CD1c-positive myeloid dendritic cell (primary cell): ENCODE measurements at regions not wholly inside any gene's neighbourhood (a gene's known extent, or its start where the extent isn't known, plus 50 kb on each side); places are given as distances from the start of the nearest gene placed in this dataset.

Source experiments
- DNase-seq: peaks from one replicate; pipeline ENCODE4 v3.0.0-alpha.2; 2016; ENCODE audit errors: extremely low spot score

DNA sequence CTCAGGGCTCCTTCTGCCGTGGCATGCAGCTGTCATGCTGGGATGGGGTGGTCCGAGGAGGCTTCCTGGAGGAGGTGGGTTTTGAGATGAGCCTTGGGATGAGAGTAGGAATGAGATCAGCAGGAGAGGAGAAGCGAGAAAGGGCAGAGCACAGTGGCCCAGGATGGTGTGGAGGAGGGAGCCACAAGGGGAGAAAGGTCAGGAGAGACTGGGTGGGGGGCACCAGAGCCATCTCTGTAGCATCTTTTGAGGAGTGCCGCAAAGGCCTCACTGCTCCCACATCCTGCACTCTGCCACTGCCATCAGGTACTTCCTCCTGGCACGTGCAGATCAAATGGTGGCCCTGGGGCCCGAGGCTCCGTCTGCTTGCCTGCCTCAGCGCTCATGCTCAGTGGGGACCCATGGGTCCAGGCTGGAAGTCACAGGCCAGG is 150.2 kb downstream of the MACROH2A1 start:
- no peak for DNase-seq

DNA sequence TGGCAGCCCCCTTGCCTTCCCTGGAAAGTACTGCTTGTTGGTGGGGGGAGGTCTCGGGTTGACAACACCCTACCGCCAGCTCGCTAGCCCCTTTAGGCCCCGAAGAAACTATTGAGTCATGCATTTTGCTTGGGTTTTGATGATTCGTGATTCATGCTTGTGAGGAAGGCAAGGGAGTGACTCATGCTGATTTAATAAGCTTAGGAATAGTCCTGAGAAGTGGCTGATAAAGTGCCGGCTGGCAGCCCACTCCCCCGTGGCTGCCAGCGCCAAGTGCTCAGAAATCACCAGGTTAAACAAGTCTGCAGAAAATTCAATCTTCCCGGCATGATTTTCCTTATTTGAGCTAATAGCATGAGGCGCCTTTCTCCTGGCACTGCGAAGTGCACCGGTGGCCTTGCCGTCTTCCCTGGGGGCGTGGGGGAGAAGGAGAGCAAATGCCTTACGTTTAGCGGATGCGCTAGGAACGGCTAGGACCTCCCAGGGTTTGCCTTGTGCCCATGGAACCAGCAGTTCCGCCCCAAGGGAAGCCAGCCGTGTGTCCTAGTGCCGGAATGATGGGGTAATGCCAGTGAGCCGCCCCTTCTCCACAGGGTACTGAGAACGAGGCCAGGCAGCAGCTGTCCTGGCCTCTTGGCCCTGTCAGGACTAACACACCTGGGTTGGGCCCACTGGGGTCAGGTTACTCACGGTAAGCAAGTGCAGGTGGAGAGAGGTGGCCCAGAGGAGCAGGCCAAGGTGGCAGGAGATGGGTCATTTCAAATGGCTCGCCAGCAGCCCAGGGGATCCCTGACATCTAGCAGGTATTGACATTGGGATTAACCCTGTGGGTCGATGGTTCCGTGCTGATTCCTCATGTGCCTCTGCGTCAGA is 151.9 kb downstream of the MACROH2A1 start:
- peak; percentile 47 for DNase-seq

DNA sequence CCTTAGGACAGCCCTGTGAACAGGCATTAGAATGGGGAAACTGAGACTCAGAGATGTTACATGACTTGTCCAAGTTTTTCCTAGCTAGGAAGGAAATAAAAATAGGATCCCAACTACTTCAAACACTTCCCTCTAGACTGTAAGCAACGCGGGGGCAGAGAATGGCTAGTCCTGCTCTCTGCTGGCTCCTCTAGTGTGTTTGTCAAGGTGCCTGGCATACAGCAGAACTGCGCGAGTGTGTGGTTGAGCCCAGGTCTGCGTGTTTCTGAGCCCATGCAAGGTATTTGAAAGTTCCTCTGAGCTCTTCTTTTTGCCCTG is 152.5 kb downstream of the MACROH2A1 start:
- peak; percentile 14 for DNase-seq

DNA sequence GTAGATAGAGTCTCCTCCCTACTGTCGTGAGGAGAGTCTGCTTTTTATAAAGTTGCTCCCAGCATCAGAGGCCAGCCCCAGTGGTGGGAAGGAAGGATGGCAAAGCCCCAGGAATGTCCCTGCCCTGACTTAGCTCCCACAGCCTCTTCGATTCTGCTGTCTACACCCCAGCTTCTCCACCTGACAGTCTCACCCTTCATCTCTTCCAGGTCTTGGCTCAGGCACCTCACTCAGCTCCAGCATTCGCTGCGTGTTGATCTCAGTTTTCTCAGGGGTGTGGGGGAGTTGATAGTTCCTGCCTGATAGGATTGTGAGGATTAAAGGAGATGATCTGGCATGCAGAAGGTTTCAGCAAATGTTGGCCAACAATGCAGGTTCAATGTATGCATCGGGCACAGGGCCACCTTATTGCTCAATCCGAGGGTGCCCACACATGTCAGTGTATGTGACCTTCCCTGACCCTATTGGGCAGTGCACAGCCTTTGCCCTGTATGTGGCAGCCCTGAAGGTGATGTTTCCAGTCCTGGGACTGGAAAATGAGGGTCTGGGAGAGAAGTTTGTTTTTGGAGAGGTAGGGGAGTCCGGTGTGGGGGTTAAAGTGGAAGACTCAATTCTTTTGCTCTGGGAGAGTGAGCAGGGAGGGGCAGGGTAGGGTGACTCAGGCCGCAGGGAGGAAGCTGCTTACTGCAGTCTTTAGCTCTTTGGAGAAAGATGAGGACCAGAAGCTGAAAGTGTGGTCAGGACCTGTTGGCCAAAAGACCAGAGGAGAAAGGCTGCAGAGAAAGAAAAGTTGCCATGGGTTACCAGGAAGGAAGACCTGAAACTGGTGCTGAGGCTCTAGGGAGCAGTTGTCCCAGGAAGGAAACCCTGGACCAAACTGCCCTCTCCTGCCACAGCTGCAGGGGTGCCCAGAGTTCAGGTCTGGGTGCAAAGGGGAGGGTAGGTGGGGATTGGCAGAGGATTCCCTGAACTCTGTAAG is 153.2 kb downstream of the MACROH2A1 start:
- peak; percentile 42 for DNase-seq

DNA sequence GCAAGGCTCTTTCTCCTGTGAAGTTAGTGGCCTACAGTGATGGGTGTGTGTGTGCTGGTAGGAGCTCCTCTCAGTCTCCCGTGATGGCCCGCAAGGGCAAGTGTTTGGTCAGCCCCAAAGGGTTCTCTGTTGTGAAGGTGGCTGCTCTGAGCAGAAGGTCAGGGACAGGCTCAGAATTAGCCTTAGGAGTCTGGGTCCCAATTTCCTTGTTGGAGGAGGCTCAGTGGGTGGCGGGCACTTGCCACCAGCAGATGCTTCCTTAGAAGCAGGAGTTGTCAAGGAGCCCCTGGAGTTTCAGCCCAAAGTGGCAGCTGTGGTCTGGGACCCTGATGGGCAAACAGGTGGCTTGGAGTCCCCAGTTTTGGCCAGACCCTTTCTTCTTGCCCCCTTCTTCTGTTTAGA is 154.4 kb downstream of the MACROH2A1 start:
- no peak for DNase-seq

DNA sequence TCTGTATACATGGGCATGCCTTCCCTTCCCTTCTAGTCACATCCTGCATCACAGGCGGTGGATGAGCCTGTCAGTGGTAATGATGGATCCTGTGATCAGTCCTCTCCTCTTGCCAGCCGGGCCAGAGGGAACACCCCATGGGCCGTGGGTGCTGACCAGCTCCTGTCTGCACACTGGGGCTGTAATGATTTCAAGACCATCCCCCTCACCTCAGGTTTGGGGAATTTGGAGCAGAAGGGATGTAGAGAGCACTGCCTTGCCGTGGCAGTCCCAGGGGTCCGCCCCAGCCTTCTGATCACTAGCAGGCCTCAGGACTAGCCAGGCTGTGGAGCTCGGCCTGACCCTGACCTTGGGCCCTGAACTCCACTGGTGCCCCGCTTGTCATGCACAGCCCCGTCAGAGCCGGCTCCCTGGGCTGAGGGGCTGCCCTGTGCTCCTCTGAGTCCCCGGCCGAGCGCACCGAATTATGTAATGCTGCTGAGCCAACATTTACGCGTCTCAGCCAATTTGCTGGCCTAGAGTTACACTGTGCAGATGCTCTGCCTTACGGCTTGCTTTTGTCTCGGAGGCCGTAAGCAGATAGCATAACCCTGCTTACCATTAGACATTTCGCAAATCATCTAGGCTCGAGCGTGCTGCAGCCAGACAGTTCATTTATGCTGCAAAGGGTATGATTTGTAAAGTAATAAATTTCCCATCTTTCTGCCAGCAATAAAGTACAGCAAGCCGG is 155.3 kb downstream of the MACROH2A1 start:
- no peak for DNase-seq

DNA sequence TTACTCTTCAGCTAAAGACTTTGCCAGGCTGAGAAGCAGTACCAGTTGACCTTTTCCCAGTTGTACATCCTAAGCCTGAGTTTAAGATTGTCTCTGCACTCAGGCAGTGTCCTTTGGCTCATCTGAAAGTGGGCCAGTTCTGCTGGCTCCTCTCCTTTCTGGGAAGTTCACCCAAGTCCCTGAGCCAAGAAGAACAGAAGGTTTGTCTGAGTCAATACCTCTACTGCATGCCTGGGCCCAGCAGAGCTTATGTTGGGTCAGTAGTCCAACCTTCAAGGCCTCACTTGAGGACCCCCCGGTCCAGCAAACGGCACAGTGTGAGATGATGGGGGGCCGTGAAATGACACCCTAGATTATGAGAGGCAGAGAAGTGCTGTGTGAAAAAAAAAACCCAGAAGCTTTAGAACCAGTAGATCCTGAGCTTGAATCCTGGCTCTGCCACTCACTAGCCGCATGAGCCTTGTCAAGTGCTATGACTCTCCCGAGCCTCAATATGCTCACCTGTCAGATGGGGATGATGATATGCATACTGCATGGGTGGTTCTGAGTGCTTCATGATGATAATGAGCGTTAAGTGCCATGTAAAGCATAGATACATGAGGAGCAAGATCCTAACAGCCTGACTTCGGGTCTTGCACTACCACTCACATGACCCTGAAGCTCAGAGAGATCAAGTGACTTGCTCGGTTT is 156.0 kb downstream of the MACROH2A1 start:
- no peak for DNase-seq

DNA sequence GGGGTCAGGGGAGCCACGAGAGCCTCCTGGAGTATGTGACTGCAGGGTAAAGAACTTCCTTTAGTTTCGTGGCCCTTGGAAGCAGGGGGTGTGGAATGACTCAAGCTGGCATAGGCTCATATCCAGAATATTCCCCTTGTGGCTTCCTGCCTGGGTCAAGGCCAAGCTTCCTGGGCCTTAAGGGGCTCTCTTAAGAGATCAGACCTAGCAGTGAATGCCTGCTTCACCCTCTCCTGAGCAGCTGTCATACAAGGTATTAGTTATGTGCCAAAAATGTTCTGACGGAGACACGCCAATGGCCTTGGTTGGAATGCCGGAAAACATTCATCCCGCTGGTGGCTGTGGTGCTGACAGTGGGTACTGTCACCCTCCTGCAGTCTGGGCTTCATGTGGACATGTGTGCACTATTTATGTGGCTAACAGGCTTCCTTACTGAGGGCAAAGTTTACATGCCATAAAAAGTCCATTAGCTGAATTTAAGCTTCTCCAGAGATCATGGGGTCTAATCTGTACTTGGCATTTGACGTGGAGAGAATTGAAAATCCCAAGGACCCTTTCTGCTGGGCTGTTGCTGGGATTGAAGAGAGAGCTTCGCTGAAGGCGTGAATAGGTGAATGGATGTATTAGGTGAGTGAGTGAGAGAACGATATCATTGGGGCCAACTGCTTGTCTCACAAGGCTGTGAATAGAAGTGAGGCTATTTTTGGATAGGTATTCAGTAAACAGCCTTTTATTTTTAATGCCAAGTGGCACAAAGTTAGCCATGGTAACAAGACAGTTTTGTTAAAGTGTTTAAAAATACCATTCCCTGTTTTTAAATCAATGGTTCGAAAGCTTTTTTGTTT is 156.8 kb downstream of the MACROH2A1 start:
- no peak for DNase-seq

DNA sequence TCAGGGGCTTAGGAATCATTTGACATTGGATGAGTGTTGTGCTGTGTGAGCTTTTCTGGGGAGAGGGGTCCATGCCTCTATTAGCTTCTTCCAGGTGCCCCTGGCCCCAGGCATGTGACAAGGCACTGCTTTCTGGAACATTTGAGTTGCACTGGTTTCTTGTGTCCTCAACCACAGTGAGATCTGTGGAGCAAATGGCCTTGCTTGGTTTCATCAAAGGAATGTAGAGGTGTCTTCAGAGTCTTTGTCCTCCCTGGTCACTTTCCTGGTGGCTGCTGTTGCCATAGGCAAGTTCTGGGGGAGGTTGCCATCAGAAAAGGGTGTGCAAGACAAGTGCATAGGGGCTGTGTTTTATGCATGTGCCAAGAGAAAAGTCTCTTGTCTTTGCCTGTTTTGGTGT is 157.5 kb downstream of the MACROH2A1 start:
- no peak for DNase-seq

DNA sequence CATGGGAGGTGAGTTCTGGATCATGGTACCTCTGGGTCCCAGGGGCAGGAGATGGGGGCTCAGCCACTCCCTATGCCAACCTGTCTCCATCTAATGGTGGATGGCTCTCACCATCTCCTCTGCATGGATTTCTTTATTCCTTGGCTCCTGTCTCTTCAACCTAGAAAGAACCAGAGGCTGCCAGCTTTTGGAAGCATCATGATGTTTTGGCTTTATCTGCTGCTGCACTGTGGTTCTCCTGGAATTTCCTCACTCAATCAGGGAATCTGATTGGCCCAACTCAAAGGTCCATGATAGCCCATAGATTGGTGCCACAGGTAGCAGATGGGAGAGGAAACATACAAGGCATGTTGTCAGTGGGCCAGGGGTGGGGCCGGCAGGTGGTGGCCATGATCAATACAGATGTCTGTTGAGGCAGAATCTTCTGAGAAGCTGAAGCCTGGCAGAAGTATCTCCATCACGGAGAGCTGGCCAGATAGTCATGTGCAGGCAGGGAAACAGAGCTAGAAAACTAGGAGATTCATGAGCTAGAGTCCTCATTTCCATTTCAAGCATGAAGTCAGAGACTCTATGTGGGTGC is 158.2 kb downstream of the MACROH2A1 start:
- DNase-seq, result no peak

DNA sequence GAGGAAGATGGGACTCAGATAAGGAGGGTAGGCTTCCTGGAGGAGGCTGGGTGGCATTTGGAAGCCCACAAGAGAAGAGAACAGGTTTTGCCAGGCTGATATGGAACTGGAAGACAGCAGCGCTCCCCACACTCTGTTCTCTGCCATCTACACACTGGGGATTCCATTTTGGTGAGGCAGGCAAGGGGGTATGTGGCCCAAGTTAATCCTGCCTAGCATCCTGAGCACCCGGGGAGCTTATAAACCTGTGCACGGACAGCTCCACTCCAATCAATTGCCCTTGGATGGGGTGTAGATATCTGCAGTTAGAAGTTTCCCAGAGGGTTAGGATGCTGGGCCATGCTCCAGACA is 158.8 kb downstream of the MACROH2A1 start:
- no peak for DNase-seq

DNA sequence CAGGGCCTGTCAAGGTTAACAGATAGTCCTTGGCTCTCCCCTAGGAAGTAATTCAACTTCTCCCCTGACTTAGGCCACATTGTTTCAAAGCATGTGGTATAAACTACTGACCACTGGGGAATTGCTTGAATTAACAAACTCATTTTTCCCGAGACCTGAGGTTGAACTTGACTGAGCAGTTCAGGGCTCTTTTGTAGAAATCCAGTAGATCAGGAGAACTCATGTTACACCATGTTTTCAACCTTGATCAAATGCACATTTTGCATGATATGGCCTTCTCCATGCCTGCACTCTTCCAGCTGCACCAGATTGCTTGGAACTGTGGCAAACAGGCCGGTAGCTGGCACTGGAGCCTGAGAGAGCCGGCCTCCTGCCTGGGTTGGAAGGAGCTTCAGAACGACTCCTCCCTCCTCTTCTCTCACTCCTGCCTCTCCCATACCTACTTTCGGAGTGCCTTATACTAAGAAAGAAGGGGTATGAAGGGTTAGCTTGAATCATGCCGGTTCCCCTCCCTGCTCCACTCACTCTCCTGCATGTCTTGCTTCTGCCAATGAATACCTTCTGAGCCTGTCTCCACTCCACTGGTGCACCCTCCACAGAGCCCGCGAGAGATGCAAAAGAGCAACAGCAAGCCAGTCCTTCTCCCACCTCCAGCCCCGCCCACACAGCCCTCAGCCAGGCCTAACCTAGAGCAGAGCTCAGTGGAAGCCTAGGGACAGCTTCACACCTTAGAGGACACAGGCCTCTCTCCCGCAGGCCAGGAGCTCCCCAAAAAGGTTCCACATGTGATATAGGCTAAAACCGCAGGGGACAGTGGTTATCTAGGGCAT is 159.4 kb downstream of the MACROH2A1 start:
- DNase-seq, result no peak

DNA sequence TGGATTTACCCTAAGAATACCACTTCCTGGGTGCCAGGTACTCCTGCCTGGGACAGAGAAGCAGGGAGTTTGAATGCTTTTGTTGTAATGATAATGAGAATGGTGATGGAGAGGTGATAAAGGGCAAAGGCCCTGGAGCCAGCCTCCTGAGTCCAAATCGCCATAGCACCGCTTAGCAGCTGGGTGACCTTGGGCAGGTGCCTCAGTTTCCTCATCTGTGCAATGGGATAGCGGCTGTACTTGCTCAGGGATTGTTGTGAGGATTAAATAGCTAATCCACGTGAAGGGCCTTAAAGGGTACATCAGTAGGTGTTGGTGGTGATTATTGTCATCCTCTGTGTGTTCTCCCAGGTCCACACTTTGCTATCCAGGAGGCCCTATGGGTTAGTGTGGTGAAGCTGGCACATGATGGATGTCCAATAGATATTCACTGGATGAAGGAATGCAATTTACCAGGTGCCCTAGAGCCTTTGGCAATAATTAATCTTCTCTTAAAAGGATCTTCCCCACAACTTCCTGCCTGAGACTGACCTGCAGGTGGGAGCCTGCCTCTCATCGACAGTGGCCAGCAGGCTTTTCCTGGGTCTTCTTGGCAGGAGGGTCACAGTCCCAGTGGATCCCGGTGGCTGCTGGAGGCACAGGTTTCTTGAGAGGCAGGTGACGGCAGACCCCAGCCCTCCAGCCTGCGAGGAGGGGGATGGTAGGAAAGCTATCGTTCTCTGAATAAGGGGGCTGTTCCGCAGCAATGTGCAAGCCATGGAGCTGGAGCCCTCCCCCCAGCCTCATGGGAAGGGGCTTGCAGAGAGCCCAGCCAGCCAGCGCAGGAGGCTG is 160.2 kb downstream of the MACROH2A1 start:
- DNase-seq, result no peak

DNA sequence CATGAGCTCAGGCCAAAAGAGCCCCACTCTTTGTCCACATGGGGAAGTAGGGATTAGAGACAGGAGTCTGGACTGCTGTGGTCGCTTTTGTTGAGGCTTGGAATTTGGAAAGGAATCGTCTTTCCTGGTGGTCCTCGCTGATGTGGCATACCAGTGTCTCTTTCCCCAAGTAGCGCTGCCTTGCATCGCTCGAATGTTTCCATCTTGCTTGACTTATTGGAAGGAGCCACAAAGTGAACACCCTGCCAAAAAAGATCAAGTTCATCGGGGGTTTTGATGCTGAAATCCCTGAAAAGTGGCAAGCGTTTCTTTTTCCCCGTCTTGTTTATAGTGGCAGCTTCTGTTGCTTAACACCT is 161.3 kb downstream of the MACROH2A1 start:
- DNase-seq, result no peak

DNA sequence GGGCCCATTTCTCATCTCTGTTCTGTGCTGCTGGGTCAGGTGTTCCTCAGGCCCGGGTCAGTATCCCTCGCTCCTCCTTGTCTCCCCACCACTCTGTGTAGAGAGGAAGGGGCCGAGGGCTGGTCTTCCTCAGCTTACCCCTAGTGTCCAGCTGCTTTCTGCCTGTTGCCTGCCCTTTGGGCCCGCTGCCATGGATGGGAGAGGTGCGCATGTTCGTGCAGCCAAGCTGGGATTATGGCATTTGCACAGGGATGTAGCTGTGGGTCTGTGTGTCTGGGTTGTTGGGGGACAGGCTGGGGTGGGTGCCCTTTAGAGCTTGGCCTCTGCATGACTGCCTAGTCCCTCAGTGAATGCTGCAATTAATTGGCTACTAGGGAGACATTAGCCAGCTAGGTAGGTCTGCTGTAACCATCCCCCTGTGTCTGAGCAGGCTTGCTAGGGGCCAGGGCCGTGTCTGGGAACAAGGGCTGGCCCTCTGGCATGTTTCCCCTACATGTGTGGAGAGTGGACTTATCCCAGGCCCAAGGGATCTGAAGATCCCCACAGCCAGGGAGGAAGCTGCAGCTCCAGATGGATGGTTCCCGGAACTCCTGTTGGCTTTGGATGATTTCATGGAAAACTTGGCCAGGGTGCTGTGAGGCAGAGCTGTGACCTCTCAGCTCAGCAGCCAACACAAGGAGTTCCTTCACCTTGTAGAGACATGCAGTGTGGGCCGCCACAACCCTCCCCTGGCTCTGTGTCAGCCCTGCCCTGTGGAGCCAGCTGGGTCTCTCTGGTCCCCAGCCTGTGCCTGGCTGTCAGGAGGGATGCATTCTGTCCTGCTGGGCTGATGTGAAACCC is 161.9 kb downstream of the MACROH2A1 start:
- DNase-seq, result no peak

DNA sequence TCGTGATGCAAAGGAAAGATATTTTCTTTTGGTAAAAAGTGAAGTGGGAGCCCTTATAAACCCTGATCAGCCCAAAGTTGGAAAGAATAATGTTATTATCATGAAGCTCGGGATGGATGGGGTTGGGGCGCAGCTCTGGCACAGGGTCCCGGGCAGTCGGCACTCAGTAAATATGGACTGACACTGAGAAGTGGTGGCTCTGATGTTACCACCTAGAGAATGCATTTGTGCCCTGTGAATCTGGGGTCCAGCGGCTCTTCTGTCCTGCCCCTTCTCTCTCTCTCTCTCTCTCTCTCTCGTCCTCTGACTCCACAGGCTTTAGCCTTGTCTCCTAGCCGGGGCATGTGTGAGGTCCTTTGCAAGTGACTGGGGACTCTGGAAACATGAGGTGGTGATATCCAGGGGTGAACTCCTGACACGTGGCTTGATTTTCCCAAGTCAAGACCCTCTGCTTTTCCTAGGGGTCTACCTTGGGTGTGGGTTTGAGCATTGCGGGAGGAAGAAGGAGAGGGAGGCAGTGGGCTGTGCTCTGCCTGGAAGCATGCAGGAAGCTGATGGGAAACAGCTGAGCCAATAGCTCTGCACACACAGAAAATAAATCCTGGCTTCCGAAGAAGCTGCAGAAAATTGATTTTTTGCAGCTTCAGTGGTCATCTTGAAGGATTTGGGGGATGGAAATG is 162.7 kb downstream of the MACROH2A1 start:
- DNase-seq, result no peak
